ENCODE measurements at regions not wholly inside any gene's neighbourhood (a gene's known extent, or its start where the extent isn't known, plus 50 kb on each side); places are given as distances from the start of the nearest gene placed in this dataset.

- H3K4me1 Mint-ChIP-seq (ENCODE audit: low read depth): no peaks in the 10 kb centered on the region
- DNase-seq: no peak
- H3K9me3 Mint-ChIP-seq: no peaks in the 10 kb centered on the region
- ChIA-PET POLR2A (no interaction called here), CTCF (no interaction called here)
- H3K27me3 Mint-ChIP-seq: peaks cover 16% of the 10 kb centered on the region
- ATAC-seq: no peak
- intact Hi-C loops (cut with micrococcal nuclease): no loop called here
- no peak overlapping the region for H3K27ac Mint-ChIP-seq
- TF ChIP-seq CTCF (IDR thresholded peaks at IDR 0.05): no peak
- no peaks in the 10 kb centered on the region for H3K36me3 Mint-ChIP-seq (ENCODE audit: low read depth)
- H3K4me3 Mint-ChIP-seq: no peak overlapping the region
These were observed 56.4 kb downstream of the KCNF1 start for GRCh38 chr2:10968176-10968575.

GRCh38 chr2:10970666-10971065, 58.9 kb downstream of the KCNF1 start:
- ChIA-PET POLR2A (no interaction called here), CTCF (no interaction called here)
- TF ChIP-seq CTCF (IDR thresholded peaks at IDR 0.05): no peak
- Mint-ChIP-seq H3K4me1 (ENCODE audit: low read depth) (no peaks in the 10 kb centered on the region), H3K27me3 (peaks cover 15% of the 10 kb centered on the region), H3K27ac (no peak overlapping the region), H3K9me3 (no peaks in the 10 kb centered on the region), H3K36me3 (ENCODE audit: low read depth) (no peaks in the 10 kb centered on the region), H3K4me3 (no peak overlapping the region)
- no peak for ATAC-seq
- DNase-seq: no peak
- intact Hi-C loops (cut with micrococcal nuclease): no loop called here

GRCh38 chr2:10971161-10971887, 59.6 kb downstream of the KCNF1 start:
- intact Hi-C loops (cut with micrococcal nuclease): no loop called here
- ChIA-PET CTCF (no interaction called here), POLR2A (no interaction called here)
- TF ChIP-seq CTCF (IDR thresholded peaks at IDR 0.05): no peak
- Mint-ChIP-seq H3K4me1 (ENCODE audit: low read depth) (no peaks in the 10 kb centered on the region), H3K9me3 (no peaks in the 10 kb centered on the region), H3K36me3 (ENCODE audit: low read depth) (no peaks in the 10 kb centered on the region), H3K27ac (no peak overlapping the region), H3K4me3 (no peak overlapping the region), H3K27me3 (peaks cover 14% of the 10 kb centered on the region)
- no peak for ATAC-seq
- no peak for DNase-seq

- TF ChIP-seq CTCF (IDR thresholded peaks at IDR 0.05): no peak
- ChIA-PET CTCF (interaction anchor here (0.9 kb wide), 1 partner anchor 140 kb away, joined by 3 read pairs; no protein-coding TSS in a partner anchor), POLR2A (no interaction called here)
- H3K36me3 Mint-ChIP-seq (ENCODE audit: low read depth): no peaks in the 10 kb centered on the region
- no peak overlapping the region for H3K27ac Mint-ChIP-seq
- intact Hi-C loops (cut with micrococcal nuclease): no loop called here
- no peak for DNase-seq
- H3K4me3 Mint-ChIP-seq: no peak overlapping the region
- ATAC-seq: no peak
- no peaks in the 10 kb centered on the region for H3K9me3 Mint-ChIP-seq
- peaks cover 14% of the 10 kb centered on the region for H3K27me3 Mint-ChIP-seq
- peaks cover under 1% of the 10 kb centered on the region for H3K4me1 Mint-ChIP-seq (ENCODE audit: low read depth)
These were observed 60.1 kb downstream of the KCNF1 start for GRCh38 chr2:10971888-10972260.

- ChIA-PET POLR2A (no interaction called here), CTCF (interaction anchor here (0.6 to 0.9 kb wide), 2 partner anchors 140 to 155 kb away, joined by 3 read pairs; no protein-coding TSS in a partner anchor)
- ATAC-seq (no peak), DNase-seq (no peak)
- no peaks in the 10 kb centered on the region for H3K36me3 Mint-ChIP-seq (ENCODE audit: low read depth)
- no peak overlapping the region for H3K4me3 Mint-ChIP-seq
- peaks cover 4% of the 10 kb centered on the region for H3K4me1 Mint-ChIP-seq (ENCODE audit: low read depth)
- no peaks in the 10 kb centered on the region for H3K9me3 Mint-ChIP-seq
- H3K27ac Mint-ChIP-seq: no peak overlapping the region
- intact Hi-C loops (cut with micrococcal nuclease): no loop called here
- H3K27me3 Mint-ChIP-seq: peaks cover 17% of the 10 kb centered on the region
- TF ChIP-seq CTCF (IDR thresholded peaks at IDR 0.05): no peak
These were observed 61.1 kb downstream of the KCNF1 start for GRCh38 chr2:10972683-10973433.

Measured in activated CD8-positive, alpha-beta T cell treated with anti-CD3 and anti-CD28 coated beads for 36 hours (primary cell).